ENCODE measurements at regions not wholly inside any gene's neighbourhood (a gene's known extent, or its start where the extent isn't known, plus 50 kb on each side); places are given as distances from the start of the nearest gene placed in this dataset.

GRCh38 chr6:71498638-71499037 is 210.0 kb downstream of the OGFRL1 start:
- Histone ChIP-seq H3K36me3 (ENCODE audit: control insufficient read depth in 1 of 2, insufficient read depth in 2 of 2, low read length in 2 of 2) (no peaks in the 10 kb centered on the region), H3K4me1 (ENCODE audit: control insufficient read depth in 1 of 2, insufficient read depth in 2 of 2, low read length in 2 of 2) (peaks cover 0 to 5% of the 10 kb centered on the region in 2 experiments; a peak in 1 of 4 replicates), H3K9me3 (ENCODE audit: control insufficient read depth in 1 of 2, insufficient read depth in 1 of 2, low read depth in 1 of 2, low read length in 2 of 2) (no peaks in the 10 kb centered on the region), H3K4me3 (replicated peaks in 1 of 2; ENCODE audit: low read depth in 1 of 2, low read length in 2 of 2) (no peak overlapping the region), H3K9ac (ENCODE audit: low read length) (no peak overlapping the region), H3K79me2 (ENCODE audit: insufficient read depth, low read length) (no peaks in the 10 kb centered on the region), H3K9me2 (ENCODE audit: insufficient read depth) (no peaks in the 10 kb centered on the region), H3K27ac (ENCODE audit: low read depth, low read length) (no peak overlapping the region), H3K4me2 (ENCODE audit: low read length) (no peak overlapping the region), H4K20me1 (ENCODE audit: insufficient read depth) (no peaks in the 10 kb centered on the region), H3K27me3 (ENCODE audit: insufficient read depth, low read length) (no peaks in the 10 kb centered on the region), H2AFZ (ENCODE audit: low read depth, low read length, poor library complexity, severe bottlenecking) (no peak overlapping the region)
- DNase-seq (ENCODE audit: low read depth, low spot score) (no peak), ATAC-seq (peak; percentile 54)
- intact Hi-C loops (cut with micrococcal nuclease): no loop called here
- ChIA-PET RAD21 (ENCODE audit: low non-redundant PET in 1 of 2, low total read pairs in 2 of 2, uncharacterized antibody in 2 of 2, unreplicated experiment in 2 of 2) (no interaction called here), CTCF (no interaction called here), POLR2A (no interaction called here)
- BruUV-seq (replicated peaks): no TSS peak
- TF ChIP-seq EGR1 (IDR thresholded peaks at IDR 0.05; ENCODE audit: low read depth) (no peak), SIN3A (IDR thresholded peaks at IDR 0.05; ENCODE audit: low read depth) (no peak), EZH2phosphoT487 (IDR thresholded peaks at IDR 0.05; ENCODE audit: borderline replicate concordance) (no peak), SP1 (IDR thresholded peaks at IDR 0.05; ENCODE audit: low read depth) (no peak), CEBPB (IDR thresholded peaks at IDR 0.05; ENCODE audit: low read depth) (no peak), ZBTB33 (IDR thresholded peaks at IDR 0.05; ENCODE audit: extremely low read depth, insufficient replicate concordance, low read length) (no peak), JUND (IDR thresholded peaks at IDR 0.05) (no peak), SRF (IDR thresholded peaks at IDR 0.05; ENCODE audit: low read depth) (no peak), YY1 (IDR thresholded peaks at IDR 0.05; ENCODE audit: extremely low read depth, insufficient replicate concordance, low read depth, low read length) (no peak), CBX3 (IDR thresholded peaks at IDR 0.05; ENCODE audit: low read depth) (no peak), POLR2A (IDR thresholded peaks at IDR 0.05; ENCODE audit: borderline replicate concordance, extremely low read depth, insufficient read depth, insufficient read length) (no peak), MAX (IDR thresholded peaks at IDR 0.05) (no peak), RAD21 (IDR thresholded peaks at IDR 0.05; ENCODE audit: low read depth) (no peak), EZH2 (IDR thresholded peaks at IDR 0.05) (no peak), FOSL1 (IDR thresholded peaks at IDR 0.05; ENCODE audit: low read depth) (no peak), ELF1 (IDR thresholded peaks at IDR 0.05; ENCODE audit: borderline replicate concordance, low read depth) (no peak)
- TF ChIP-seq, protein P1, sequence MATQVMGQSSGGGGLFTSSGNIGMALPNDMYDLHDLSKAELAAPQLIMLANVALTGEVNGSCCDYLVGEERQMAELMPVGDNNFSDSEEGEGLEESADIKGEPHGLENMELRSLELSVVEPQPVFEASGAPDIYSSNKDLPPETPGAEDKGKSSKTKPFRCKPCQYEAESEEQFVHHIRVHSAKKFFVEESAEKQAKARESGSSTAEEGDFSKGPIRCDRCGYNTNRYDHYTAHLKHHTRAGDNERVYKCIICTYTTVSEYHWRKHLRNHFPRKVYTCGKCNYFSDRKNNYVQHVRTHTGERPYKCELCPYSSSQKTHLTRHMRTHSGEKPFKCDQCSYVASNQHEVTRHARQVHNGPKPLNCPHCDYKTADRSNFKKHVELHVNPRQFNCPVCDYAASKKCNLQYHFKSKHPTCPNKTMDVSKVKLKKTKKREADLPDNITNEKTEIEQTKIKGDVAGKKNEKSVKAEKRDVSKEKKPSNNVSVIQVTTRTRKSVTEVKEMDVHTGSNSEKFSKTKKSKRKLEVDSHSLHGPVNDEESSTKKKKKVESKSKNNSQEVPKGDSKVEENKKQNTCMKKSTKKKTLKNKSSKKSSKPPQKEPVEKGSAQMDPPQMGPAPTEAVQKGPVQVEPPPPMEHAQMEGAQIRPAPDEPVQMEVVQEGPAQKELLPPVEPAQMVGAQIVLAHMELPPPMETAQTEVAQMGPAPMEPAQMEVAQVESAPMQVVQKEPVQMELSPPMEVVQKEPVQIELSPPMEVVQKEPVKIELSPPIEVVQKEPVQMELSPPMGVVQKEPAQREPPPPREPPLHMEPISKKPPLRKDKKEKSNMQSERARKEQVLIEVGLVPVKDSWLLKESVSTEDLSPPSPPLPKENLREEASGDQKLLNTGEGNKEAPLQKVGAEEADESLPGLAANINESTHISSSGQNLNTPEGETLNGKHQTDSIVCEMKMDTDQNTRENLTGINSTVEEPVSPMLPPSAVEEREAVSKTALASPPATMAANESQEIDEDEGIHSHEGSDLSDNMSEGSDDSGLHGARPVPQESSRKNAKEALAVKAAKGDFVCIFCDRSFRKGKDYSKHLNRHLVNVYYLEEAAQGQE (IDR thresholded peaks at IDR 0.05; ENCODE audit: low read depth): no peak

Data from HCT116 (cell line).